ENCODE measurements at regions not wholly inside any gene's neighbourhood (a gene's known extent, or its start where the extent isn't known, plus 50 kb on each side); places are given as distances from the start of the nearest gene placed in this dataset.

- Mint-ChIP-seq H3K36me3 (ENCODE audit: low read depth) (no peaks in the 10 kb centered on the region), H3K4me1 (peaks cover 37% of the 10 kb centered on the region), H3K9me3 (peaks cover 6% of the 10 kb centered on the region), H3K27ac (peak overlapping the region; percentile 34 to 86 (median 59)), H3K27me3 (ENCODE audit: low read depth) (peaks cover 4% of the 10 kb centered on the region), H3K4me3 (no peak overlapping the region)
- TF ChIP-seq, protein P1, sequence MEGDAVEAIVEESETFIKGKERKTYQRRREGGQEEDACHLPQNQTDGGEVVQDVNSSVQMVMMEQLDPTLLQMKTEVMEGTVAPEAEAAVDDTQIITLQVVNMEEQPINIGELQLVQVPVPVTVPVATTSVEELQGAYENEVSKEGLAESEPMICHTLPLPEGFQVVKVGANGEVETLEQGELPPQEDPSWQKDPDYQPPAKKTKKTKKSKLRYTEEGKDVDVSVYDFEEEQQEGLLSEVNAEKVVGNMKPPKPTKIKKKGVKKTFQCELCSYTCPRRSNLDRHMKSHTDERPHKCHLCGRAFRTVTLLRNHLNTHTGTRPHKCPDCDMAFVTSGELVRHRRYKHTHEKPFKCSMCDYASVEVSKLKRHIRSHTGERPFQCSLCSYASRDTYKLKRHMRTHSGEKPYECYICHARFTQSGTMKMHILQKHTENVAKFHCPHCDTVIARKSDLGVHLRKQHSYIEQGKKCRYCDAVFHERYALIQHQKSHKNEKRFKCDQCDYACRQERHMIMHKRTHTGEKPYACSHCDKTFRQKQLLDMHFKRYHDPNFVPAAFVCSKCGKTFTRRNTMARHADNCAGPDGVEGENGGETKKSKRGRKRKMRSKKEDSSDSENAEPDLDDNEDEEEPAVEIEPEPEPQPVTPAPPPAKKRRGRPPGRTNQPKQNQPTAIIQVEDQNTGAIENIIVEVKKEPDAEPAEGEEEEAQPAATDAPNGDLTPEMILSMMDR (IDR thresholded peaks at IDR 0.05; ENCODE audit: unreplicated experiment in 3 of 3): no peak
These were observed 215.3 kb downstream of the KLF5 start for GRCh38 chr13:73274147-73274546.

- TF ChIP-seq, protein P1 (IDR thresholded peaks at IDR 0.05; ENCODE audit: unreplicated experiment in 3 of 3): no peak
- Mint-ChIP-seq H3K4me1 (peaks cover 41% of the 10 kb centered on the region), H3K27me3 (ENCODE audit: low read depth) (peaks cover 4% of the 10 kb centered on the region)
These were observed 214.9 kb downstream of the KLF5 start for GRCh38 chr13:73273745-73274144.

DNA sequence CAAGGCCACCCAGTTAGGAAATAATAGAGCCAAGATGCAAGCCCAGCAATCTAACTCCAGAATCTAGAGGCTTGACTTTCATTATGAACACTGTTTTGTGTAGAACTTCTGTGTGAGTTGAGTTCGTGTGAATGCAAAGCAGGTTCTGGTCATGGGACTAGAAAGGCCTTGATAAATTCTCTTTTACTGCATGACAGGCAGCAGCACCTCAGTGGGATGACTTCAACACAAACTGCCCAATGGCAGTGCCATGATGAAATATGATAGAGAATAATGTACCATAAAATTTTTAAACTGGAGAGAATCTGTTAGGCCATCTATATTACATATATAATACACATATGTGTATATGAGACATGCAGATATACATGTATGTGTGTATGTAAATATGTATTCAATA lies 214.5 kb downstream of the KLF5 start:
- peak overlapping the region in 2 of 3 experiments; percentile 25 to 35 for H3K27ac Mint-ChIP-seq

More at GRCh38 chr13:73273745-73274144, 214.9 kb downstream of the KLF5 start:
- H3K36me3 Mint-ChIP-seq (ENCODE audit: low read depth): no peaks in the 10 kb centered on the region
- peak overlapping the region; percentile 34 to 86 (median 56) for H3K27ac Mint-ChIP-seq
- peaks cover 6% of the 10 kb centered on the region for H3K9me3 Mint-ChIP-seq
- no peak overlapping the region for H3K4me3 Mint-ChIP-seq

DNA sequence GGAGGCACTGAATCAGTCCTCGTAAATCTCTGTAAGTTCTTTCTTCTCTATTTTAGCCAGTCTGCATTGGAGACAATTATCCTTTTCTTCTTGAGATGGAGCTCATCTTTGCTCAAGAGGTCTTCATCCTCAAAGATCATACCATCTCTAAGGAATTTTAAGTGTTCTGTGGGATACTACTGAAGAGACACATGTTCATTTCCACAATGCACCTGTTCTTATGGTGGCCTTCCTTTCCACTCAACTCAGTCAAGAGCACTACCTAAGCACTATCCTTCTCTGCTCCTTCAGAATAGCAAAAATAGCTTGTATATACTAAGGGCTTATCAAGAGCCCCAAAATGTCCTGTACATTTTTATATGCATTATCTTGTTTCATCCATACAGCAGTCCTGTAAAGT lies 214.0 kb downstream of the KLF5 start:
- Mint-ChIP-seq H3K36me3 (ENCODE audit: low read depth) (no peaks in the 10 kb centered on the region), H3K27ac (peak overlapping the region in 2 of 3 experiments; percentile 25 to 35), H3K9me3 (peaks cover 6% of the 10 kb centered on the region), H3K4me3 (no peak overlapping the region), H3K4me1 (peaks cover 49% of the 10 kb centered on the region), H3K27me3 (ENCODE audit: low read depth) (peaks cover 4% of the 10 kb centered on the region)
- TF ChIP-seq, protein P1 (IDR thresholded peaks at IDR 0.05; ENCODE audit: unreplicated experiment in 3 of 3): no peak

More for the DNA sequence above, 214.5 kb downstream of the KLF5 start:
- H3K4me3 Mint-ChIP-seq: no peak overlapping the region
- H3K9me3 Mint-ChIP-seq: peaks cover 7% of the 10 kb centered on the region
- peaks cover 4% of the 10 kb centered on the region for H3K27me3 Mint-ChIP-seq (ENCODE audit: low read depth)
- H3K4me1 Mint-ChIP-seq: peaks cover 45% of the 10 kb centered on the region
- no peaks in the 10 kb centered on the region for H3K36me3 Mint-ChIP-seq (ENCODE audit: low read depth)
- TF ChIP-seq, protein P1 (IDR thresholded peaks at IDR 0.05; ENCODE audit: unreplicated experiment in 3 of 3): no peak

GRCh38 chr13:73268306-73268705 lies 209.5 kb downstream of the KLF5 start:
- Mint-ChIP-seq H3K4me3 (no peak overlapping the region), H3K9me3 (peaks cover 4% of the 10 kb centered on the region), H3K27me3 (ENCODE audit: low read depth) (peaks cover 7% of the 10 kb centered on the region), H3K27ac (peak overlapping the region in 1 of 3 experiments; percentile 34), H3K36me3 (ENCODE audit: low read depth) (no peaks in the 10 kb centered on the region), H3K4me1 (peaks cover 24% of the 10 kb centered on the region)
- TF ChIP-seq, protein P1 (IDR thresholded peaks at IDR 0.05; ENCODE audit: unreplicated experiment in 3 of 3): no peak

- no peak overlapping the region for H3K27ac Mint-ChIP-seq
- H3K27me3 Mint-ChIP-seq (ENCODE audit: low read depth): peaks cover 7% of the 10 kb centered on the region
- no peak overlapping the region for H3K4me3 Mint-ChIP-seq
- H3K4me1 Mint-ChIP-seq: peaks cover 12% of the 10 kb centered on the region
- peaks cover 4% of the 10 kb centered on the region for H3K9me3 Mint-ChIP-seq
- TF ChIP-seq, protein P1 (IDR thresholded peaks at IDR 0.05; ENCODE audit: unreplicated experiment in 3 of 3): no peak
- H3K36me3 Mint-ChIP-seq (ENCODE audit: low read depth): no peaks in the 10 kb centered on the region
These were observed 207.9 kb downstream of the KLF5 start for GRCh38 chr13:73266640-73267180.

Measured in nephron (organoid).